GM19372 (cell line): ENCODE measurements at regions not wholly inside any gene's neighbourhood (a gene's known extent, or its start where the extent isn't known, plus 50 kb on each side); places are given as distances from the start of the nearest gene placed in this dataset.

Experiments used
- ATAC-seq: cut with Tn5 transposase; IDR thresholded peaks from one replicate; pipeline ENCODE4 v1.9.1; 2021; ENCODE audit warnings: mild to moderate bottlenecking, low read depth, moderate library complexity; ENCODE audit not compliant: unreplicated experiment

DNA sequence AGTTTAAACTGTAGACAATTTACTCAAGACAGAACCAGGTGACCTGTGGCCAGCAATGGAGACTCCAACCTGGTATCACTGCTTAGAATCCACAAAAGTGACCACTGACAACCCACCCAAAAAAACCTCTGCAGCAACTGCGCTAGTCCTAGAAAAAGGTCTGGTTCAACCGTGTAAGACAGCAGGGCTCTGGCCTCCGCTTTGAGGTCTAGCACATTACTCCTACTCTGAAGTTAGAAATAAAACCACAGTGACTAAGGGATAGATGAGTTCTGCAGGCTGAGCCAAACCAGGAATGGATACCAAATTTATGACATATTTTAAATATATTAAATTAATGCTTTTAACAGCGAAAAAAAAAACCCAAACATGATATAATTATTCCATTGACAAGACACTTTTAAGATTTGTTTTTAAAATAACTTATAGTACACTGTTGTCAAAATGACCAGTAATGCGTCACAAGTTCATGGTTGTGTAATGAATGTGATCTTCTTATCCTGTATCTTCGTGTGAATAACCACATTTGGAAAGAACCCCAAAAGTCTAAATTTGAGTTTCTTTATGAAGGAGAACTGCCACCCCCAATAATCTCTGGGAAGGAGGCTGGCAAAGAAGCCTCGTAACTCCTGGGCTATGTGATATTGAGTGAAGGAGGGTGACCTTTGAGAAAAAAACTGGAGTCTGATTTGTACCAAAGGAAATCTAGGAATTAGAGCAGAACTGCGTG lies 101.9 kb upstream of the SLC44A1 start:
- ATAC-seq, result no peak

DNA sequence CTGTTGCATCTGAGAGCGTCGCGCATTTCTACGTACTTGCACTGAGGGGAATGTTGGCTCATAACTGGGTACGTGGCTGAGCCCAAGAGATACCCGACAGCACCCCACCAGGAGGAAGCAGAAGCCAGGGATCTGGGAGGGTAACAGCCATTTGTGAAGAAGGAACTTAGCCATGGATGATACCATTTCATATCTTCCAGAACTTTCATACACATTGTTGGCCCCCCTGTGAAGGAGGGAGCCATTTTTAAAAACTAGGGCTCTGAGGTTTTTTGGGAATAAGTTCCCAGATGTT lies 101.4 kb upstream of the SLC44A1 start:
- no peak for ATAC-seq

DNA sequence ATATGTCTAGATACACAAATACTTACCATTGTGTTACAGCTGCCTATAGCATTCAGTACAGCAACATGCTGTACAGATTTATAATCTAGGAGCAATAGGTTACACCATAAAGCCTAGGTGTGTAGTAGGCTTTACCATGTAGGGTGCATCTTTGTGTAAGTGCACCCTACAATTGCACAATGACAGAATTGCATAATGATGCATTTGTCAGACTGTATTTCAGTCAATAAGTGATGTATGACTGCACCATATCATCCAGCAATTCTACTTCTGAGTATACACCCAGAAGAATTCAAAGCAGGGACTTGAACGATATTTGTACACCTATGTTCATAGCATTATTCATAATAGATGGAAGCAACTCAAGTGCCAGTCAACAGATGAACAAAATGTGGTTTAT lies 100.4 kb upstream of the SLC44A1 start:
- ATAC-seq, result no peak

DNA sequence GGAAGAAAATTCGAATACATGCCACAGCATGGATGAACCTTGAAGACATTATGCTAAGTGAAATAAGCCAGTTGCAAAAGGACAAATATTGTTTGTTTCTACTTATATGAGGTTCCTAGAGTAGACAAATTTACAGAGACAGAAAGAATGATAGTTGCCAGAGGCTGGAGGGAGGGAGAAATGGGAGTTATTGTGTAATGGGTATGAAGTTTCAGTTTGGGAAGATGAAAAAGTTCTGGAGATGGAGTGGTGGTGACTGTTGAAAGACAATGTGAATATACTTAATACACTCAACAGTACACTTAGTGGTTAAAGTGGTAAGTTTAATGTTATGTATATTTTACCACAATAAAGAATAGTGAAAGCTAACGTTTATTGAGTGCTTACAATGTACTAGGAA lies 99.6 kb upstream of the SLC44A1 start:
- no peak for ATAC-seq

DNA sequence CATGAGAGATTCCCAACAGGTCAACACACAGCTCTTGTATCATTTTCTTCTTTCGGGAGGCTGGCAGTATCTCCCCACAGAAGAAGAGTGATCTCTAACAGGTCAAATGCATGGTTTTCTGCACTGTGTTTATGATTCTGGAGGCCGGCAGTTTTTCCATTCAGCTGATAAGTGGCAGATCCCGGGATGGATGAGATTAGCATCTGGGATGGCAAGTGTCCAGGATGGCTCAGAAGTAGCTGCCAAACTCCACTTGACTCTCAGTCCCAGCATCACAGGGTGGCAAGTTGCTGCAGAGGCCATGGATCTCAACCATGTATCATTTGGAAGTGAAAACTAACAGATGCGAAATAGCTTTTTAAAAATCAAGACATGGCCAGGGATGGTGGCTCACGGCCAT lies 97.8 kb upstream of the SLC44A1 start:
- no peak for ATAC-seq

DNA sequence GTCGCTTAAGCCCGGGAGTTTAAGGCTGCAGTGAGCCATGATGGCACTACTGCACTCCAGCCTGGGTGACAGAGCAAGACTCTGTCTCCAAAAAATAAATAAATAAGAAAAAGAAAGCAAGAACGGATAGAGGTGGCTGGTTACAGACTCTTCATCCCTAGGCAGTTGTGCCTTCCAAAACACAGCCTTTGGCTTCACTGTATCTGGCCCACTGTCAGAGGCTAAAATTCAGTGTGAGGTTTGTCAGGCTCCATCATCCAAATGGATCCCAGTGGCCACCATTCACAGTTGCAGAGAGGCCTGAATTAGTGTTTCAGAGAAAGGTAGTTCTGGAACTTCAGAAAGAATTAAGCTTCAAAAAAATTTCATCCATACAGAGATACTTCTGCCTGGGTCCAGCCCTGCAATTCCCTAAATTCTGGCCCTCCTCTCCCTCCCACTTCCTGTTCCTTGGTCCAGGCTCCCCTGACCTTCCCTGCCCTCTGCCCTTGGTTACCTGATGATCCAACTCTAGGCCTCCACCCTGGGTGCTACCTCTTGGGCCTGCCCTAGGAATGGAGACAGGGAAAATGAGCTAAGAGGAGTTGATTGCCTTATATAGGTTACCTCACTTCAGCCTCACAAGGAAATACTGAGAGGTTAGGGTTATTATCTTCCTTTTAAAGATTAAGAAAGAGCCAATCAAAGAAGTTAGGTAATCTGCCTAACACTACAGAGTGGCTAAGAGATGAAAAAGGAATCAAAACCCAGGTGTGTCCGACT lies 97.2 kb upstream of the SLC44A1 start:
- ATAC-seq, result no peak

DNA sequence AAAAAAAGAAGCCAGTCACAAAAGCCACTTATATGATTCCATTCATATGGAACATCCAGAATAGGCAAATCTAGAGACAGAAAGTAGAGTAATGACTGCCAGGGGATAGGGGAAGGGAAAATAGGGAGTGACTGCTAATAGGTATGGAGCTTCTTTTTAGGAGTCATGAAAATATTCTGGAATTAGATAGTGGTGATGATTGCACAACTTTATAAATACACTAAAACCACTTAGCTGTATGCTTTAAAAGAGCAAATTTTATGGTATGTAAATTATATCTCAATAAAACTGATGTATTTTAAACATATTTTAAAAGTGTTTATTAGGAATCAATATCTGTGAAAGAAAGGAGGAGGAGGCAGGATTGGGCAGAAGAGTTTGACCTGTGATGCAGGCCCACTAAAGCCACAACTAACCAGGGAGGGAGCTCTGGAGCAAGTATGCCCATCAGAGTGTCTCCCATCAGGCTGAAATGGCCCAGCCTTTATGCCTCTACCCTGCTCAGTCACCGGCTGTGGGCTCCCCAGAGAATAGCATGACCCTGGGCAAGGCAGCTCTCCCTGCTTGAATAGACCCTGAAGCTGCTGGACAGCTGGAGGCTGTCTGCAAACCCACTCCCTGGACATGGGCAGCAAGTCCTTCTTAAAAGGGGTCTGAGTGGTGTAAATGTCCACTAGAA lies 96.0 kb upstream of the SLC44A1 start:
- no peak for ATAC-seq

DNA sequence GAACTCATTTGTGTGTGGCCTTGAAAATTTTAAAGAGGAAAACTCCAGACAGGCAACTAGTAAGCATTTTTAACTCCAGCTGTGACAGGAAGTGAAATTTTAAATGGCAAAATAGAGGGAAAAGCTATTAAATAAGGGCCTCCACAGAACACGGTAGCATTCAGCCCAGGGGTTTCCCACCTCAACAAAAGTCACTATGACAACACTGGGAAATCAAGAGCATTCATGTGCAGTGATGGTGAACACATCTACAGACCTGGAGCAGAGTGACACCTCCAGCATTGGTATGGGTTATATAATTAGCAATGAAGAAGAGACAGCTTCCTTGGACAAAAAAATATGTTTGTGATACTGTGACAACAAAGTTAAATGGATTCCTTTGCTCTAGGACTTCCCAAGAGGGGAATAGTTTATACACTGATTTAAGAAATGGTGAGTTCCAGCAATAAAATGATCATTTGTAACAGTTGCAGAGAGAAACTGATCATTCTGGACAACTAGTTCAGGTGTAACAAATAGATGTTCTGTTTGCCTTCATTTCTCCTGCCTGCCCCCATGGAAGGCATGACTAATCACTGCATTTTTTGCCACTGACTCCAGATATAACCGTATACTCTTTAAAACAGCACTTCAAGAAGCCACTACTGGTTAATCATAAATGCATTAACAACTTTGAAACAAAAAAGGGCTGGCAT lies 93.3 kb upstream of the SLC44A1 start:
- ATAC-seq, result no peak

DNA sequence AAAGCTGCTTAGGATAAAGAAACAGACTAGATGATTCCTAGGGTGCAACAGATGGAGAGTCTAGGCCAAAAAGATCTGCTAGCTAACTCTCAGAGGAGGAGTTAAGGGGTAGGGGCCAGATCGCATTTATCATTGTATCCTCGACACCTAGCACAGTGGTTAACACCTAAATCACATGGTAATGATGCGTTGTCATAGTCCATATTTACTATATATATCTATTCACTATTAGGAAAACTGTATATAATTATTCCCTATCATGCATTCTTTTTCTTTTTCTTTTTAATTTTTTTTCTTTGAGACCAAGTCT lies 92.8 kb upstream of the SLC44A1 start:
- ATAC-seq, result no peak

DNA sequence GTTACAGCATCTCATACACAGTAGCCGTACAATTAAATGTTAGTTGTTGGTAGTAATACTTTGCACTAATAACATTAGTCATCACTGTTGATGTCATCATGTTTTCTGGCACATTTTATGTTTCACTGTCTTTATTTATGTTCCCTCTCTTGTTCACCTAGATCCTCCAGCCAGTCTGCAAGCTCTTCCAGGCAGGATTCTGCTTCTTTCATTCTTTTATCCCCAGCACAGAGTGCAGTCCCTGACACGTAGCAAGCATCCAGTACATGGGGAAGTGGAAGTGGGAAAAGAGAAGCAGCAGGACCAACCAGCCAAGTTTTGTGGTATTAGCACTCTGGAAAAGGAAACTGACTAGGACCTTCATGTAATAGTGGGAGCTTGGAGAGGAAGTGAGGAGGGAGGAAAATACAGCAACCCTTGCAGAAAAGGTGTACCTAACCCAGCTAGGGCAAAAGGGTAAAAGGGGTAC lies 89.7 kb upstream of the SLC44A1 start:
- no peak for ATAC-seq

DNA sequence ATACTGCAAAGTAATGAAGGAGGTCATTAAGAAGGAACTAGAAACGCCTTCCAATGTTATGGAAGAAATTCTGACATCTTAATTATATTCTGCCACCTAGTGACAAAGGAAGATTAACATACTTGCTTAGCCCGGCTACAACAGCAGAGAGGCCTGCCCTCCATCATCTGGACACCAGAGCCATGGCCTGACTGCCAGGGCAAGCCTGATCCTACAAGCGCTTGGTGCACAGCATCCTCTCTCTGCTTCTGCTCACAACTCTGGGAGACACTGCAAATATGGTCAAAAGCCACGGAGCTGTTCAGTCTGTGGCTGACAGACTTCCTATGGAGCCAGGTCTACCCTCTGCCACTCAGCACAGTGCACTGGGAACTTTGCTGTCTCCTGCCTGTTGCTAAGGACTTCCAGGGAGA lies 87.3 kb upstream of the SLC44A1 start:
- peak; percentile 79 for ATAC-seq

DNA sequence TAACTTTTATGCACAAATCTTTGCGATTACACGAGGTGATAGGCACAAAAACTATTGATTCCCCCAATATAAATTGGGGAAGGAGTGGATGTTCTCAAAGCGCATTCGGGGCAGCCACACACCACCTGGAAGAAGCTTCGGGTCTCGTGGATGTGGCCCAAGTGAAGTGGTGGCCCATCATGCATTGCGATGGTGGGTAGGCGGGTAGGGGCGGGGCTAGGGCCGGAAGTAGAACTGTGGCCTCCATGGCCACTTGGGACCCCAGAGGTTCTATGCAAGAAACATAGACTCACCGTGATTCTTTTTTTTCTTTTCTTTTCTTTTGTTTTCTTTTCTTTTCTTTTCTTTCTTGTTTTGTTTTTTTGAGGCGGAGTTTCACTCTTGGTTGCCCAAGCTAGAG lies 86.4 kb upstream of the SLC44A1 start:
- ATAC-seq, result no peak

DNA sequence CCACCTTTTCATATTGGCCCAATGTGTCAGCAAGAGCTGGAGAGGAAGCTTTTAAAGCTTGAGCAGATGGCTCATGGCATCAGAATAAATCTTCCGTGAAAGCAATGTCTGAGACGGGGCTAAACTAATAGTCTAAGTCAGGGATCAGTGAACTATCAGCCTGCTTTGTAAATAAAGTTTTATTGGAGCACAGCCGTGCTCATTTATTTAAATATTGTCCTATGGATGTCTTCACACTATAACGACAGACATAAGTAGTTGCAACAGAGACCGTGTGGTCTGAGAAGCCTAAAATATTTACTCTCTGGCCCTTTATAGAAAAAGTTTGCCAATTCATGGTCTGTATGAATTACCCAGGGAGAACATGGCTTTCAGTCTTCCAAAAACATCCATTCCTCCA lies 85.6 kb upstream of the SLC44A1 start:
- no peak for ATAC-seq

DNA sequence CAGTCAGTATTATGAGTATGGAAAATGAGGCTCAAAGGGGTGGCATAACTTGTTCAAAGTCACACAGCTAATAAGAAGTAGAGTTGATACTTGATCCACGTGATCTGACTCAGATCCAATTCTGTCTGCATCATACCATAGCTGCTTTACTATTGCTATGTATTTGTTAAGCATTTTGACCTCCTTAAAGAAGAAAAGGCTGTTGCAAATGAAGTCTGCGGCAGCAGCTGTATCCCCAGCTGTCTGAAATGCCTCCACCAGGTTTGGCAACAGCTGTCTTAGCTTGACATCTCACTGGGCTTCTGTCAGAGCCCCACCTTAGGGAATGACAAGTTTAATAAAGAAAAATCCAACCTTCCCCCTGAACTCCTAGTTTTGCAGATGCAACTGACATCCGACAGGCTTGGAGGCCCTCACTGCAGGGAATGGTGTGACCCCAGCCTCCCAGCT lies 75.6 kb upstream of the SLC44A1 start:
- no peak for ATAC-seq

DNA sequence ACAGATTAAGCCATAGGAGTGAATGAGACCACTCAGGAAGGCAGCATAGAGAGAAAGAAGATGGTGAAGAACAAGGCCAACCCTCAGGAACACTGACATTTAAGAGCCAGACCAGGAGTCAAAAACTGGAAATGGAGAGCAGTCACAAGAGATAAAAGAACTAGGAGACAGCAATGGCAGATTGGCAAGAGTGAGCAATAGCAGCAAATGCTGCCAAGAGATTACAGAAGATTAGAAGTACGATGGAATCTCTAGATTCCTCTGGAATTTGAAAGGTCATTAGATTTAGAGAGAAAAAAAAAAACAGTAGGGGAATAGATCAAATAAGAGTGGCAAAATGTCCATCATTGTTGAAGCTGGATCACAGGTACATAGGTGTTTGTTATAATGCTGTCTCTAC lies 73.4 kb upstream of the SLC44A1 start:
- no peak for ATAC-seq

DNA sequence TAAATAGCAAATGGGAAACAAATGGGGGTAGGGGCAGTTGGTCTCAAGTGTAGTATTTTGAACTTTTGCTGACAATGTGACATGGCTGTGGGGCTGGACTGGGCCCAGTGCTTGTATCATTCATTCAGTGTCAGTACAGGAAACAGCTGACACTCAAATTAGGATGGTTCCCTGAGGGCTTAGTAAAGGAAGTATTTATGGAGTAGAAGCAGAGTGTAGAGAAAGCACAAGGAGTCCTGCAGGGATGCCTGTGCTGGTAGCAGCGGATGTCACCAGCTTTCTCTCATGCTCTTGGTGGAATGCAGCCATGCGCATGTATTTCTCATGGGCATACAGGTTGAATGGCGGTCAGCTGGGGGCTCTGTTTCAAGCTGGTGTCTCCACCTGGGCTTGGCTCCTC lies 72.9 kb upstream of the SLC44A1 start:
- ATAC-seq, result no peak

DNA sequence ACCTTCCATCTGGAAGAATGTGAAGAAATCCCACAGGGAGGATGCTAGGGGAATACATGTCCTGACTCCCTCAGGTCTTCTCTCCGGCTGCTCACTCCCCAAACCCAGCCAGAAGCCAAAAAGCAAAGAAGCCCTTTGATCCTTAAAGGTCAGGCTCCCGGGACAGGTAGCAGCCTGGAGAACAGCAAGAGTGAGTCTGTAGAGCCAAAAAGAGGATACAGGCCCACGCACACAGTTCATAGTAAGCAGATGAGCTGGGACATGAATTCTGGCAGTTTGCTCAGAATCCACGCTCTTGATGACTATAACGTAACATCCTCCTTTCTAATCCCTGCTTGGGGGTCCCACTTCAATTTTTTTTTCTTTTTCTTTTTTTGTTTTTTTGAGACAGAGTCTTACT lies 72.0 kb upstream of the SLC44A1 start:
- no peak for ATAC-seq

DNA sequence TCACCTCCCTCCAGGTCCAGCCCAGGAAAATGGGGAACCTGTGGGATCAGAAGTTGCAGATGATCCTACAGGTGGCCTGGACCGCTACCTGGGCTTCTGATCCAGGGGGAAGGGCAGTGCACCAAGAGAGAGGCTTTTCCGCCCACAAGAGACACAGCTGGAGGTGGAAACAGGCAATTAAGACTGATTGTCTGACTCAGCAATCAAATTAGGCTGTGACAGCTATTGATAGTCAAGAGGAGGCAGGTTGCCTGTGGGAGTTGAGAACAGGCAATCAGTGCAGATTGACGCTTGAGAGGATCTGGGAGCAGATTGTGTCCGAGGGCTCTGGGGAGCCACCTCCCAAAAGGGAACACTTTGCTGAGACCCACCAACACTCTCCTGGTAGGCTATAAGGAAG lies 71.1 kb upstream of the SLC44A1 start:
- no peak for ATAC-seq

DNA sequence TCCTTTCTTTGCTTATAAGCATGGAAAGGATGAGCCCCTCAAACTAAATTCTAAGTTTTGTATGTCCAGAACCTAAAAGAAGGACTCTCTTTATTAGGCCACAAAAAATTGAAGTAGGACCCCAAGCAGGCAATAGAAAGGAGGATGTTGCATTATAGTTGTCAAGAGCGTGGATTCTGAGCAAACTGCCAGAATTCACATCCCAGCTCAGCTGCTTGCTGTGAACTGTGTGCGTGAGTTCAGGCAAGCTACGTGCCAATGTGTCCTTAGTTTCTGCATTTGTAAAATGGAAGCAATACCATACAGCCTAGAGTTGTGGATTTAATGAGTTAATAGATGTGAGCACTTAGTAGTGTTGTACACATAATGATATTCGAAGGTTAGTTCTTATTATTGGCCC lies 70.6 kb upstream of the SLC44A1 start:
- no peak for ATAC-seq

DNA sequence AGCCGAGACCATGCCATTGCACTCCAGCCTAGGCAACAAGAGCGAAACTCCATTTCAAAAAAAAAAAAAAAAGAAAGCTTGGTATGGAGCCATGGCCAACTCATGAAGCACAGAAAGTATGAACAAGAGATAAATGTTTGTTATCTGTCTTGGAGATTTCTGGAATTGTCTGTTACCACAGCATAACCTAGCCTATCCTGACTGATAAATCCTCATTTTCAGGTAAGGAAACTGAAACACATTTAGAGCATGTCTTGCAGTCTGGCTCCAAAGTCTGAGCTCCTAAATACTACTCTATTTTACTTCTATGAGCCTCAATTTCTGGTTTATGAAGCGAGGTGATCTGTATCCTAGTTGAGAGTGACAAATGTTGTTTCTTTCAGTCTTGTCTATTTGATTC lies 68.3 kb upstream of the SLC44A1 start:
- no peak for ATAC-seq

DNA sequence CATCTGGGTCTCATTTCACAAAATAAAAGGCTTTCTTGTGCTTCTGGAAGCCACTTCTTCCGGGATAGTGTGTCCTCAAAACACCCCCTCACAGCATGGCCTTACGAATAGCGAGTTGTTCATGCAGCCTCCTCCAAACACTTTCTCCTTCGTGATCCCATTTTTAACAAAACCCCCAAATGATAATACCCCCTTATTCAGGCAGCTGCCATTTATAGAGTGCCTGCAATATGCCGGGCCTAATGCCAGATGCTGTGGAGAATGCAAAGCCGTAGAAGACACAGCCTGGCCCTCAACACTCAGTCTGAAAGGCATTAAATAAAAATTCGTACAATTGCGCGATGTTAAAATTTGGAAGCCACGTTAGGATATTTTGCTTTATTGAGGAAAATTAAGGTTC lies 66.4 kb upstream of the SLC44A1 start:
- ATAC-seq, result no peak
